Endothelial cell of umbilical vein (primary cell): ENCODE measurements at regions not wholly inside any gene's neighbourhood (a gene's known extent, or its start where the extent isn't known, plus 50 kb on each side); places are given as distances from the start of the nearest gene placed in this dataset.
"Not testable (repeated sequence)": the region's sequence is repeated elsewhere in the genome, so short reads cannot be mapped to it uniquely, and the experiment has no call there.

Experiments used
- BruUV-seq: library from RNA; stranded (reverse); fragments of 400-500 nt; replicated peaks from 2 replicates; lab custom pipeline; 2021; lab: Mats Ljungman, UMichigan
- CTCF ChIA-PET: fragments of 300-600, 350-600 bp; sonication (Branson Sonifier 250); formaldehyde crosslinking; loops from one replicate; lab custom pipeline; 2021; ENCODE audit warnings: antibody characterized with exemption, inconsistent platforms; lab: Charles Lee
- POLR2A ChIA-PET: fragments of 300-600, 350-600 bp; sonication (Branson Sonifier 250); formaldehyde crosslinking; loops from one replicate; lab custom pipeline; 2021; ENCODE audit warnings: antibody characterized with exemption, inconsistent platforms; lab: Charles Lee
- DNase-seq: peaks from one replicate; pipeline ENCODE4 v3.0.0-alpha.2; 2011; ENCODE audit warnings: low read depth, low spot score
- FAIRE-seq: peaks from 2 replicates; lab custom pipeline; 2011; peaks lifted over from hg19 to GRCh38; lab: Jason Lieb, UNC
- H2AFZ ChIP-seq: 2 replicates; pipeline ENCODE4 v1.6.0; 2012; ENCODE audit warnings: low read depth, low read length, control low read depth, inconsistent platforms
- H3K27ac ChIP-seq: 2 replicates; pipeline ENCODE4 v1.5.1; 2011; ENCODE audit warnings: low read depth, mild to moderate bottlenecking, control low read depth, low read length, moderate library complexity; ENCODE audit not compliant: insufficient read depth
- H3K27me3 ChIP-seq, 2 experiments: 2 replicates each; pipeline versions ENCODE4 v1.6.0 to v1.6.1; 2011; ENCODE audit warnings: low read length in 2 of 2, mixed read lengths in 1 of 2; ENCODE audit not compliant: control insufficient read depth in 2 of 2, insufficient read depth in 2 of 2
- H3K36me3 ChIP-seq, 2 experiments: 2 replicates in 1 of 2; 3 replicates in 1 of 2; pipeline ENCODE4 v1.5.1; 2011; ENCODE audit warnings: low read length in 2 of 2, mild to moderate bottlenecking in 1 of 2, moderate library complexity in 1 of 2; ENCODE audit not compliant: control insufficient read depth in 2 of 2, insufficient read depth in 2 of 2; ENCODE audit errors: extremely low read depth in 1 of 2
- H3K4me1 ChIP-seq: 3 replicates; pipeline ENCODE4 v1.5.1; 2011; ENCODE audit warnings: mild to moderate bottlenecking, low read length; ENCODE audit not compliant: control insufficient read depth, insufficient read depth; ENCODE audit errors: extremely low read depth
- H3K4me2 ChIP-seq: 2 replicates; pipeline ENCODE4 v1.6.1; 2011; ENCODE audit warnings: low read length, control low read depth, mixed read lengths; ENCODE audit not compliant: insufficient read depth
- H3K4me3 ChIP-seq, 3 experiments: fragments of 200-600 bp in 1 of 3; sonication (generic), shearing (Covaris generic) in 1 of 3; replicated peaks in 1 of 3; 2 replicates each; pipeline ENCODE4 v1.5.1; 2011 to 2016; ENCODE audit warnings: control low read depth in 3 of 3, low read length in 3 of 3, mild to moderate bottlenecking in 2 of 3, inconsistent platforms in 1 of 3, low read depth in 1 of 3, moderate library complexity in 1 of 3; ENCODE audit not compliant: insufficient read depth in 1 of 3
- H3K79me2 ChIP-seq: 2 replicates; pipeline ENCODE4 v1.6.0; 2012; ENCODE audit warnings: low read length, inconsistent platforms; ENCODE audit not compliant: control insufficient read depth, insufficient read depth
- H3K9ac ChIP-seq: replicated peaks from 2 replicates; pipeline ENCODE3; 2011; ENCODE audit warnings: low read length, control low read depth; ENCODE audit not compliant: insufficient read depth; ENCODE audit errors: extremely low read depth
- H3K9me1 ChIP-seq: replicated peaks from 3 replicates; pipeline ENCODE4 v1.6.0; 2011; ENCODE audit warnings: mild to moderate bottlenecking, low read length; ENCODE audit not compliant: control insufficient read depth, insufficient read depth; ENCODE audit errors: extremely low read depth
- H3K9me3 ChIP-seq: replicated peaks from 2 replicates; pipeline ENCODE4 v1.5.1; 2012; ENCODE audit warnings: low read length, inconsistent platforms; ENCODE audit not compliant: control insufficient read depth, insufficient read depth
- H4K20me1 ChIP-seq: replicated peaks from 2 replicates; pipeline ENCODE3; 2011; ENCODE audit warnings: mild to moderate bottlenecking, low read length; ENCODE audit not compliant: control insufficient read depth, insufficient read depth; ENCODE audit errors: extremely low read depth
- GATA2 ChIP-seq: IDR thresholded peaks from 2 replicates; pipeline ENCODE4 v1.7.0; 2011; ENCODE audit warnings: low read depth, mild to moderate bottlenecking, moderate library complexity, mixed read lengths, low read length; ENCODE audit not compliant: insufficient read length, insufficient read depth
- JUN ChIP-seq: IDR thresholded peaks from 2 replicates; pipeline ENCODE4 v1.6.1; 2011; ENCODE audit warnings: borderline replicate concordance, low read depth; ENCODE audit not compliant: insufficient read length, insufficient read depth
- POLR2A ChIP-seq: IDR thresholded peaks from 2 replicates; pipeline ENCODE4 v1.6.1; 2012; ENCODE audit warnings: low read depth, mild to moderate bottlenecking, control low read depth, low read length
- POLR2AphosphoS5 ChIP-seq: IDR thresholded peaks from 2 replicates; pipeline ENCODE4 v1.6.1; 2012; ENCODE audit warnings: low read depth, mild to moderate bottlenecking, control low read depth, low read length, moderate library complexity; ENCODE audit not compliant: insufficient read depth
- dilution Hi-C: fragments of 300-500 bp; cut with MboI; formaldehyde crosslinking; loops from one replicate; pipeline ENCODE4 v1.15.0; 2019; ENCODE audit warnings: low sequenced_read_pairs; ENCODE audit not compliant: extremely low pct_ligation_motif_present
- intact Hi-C: fragments of 100-400 bp; cut with micrococcal nuclease; formaldehyde crosslinking; loops from one replicate; pipeline ENCODE4 v1.10.0; 2022
- TF ChIP-seq, protein P1 (sequence below): IDR thresholded peaks from 2 replicates; pipeline ENCODE4 v1.6.1; 2011; ENCODE audit not compliant: insufficient read depth, insufficient read length

DNA sequence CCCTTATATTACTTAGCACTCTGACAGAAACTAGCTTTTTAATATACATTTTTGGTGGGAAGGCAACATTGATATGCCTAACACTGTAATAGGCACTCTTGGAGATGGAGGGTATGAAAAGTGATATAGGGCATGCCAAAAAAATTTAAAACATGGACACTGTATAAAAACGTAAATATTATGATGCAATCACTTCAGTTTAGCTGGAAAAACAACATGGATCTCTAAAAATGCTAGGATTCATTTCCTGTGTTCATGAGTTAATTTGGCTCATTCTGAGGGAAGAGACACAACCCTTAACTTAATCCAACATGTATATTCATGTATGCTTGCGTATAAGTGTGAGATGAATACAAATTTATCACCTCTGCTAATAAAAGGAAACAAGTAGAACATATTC is 157.3 kb upstream of the TFAP2D start:
- H3K4me2 ChIP-seq: no peak overlapping the region
- no peaks in the 10 kb centered on the region for H3K9me3 ChIP-seq
- FAIRE-seq: no peak
- CTCF ChIA-PET: no interaction called here
- no peaks in the 10 kb centered on the region for H3K36me3 ChIP-seq
- no peak overlapping the region for H2AFZ ChIP-seq
- intact Hi-C loops: no loop called here
- dilution Hi-C loops: no loop called here
- BruUV-seq: no TSS peak
- POLR2A ChIA-PET: no interaction called here
- H3K9ac ChIP-seq: no peak overlapping the region
- no peak for DNase-seq
- no peak for TF ChIP-seq POLR2AphosphoS5
- H3K4me1 ChIP-seq: no peaks in the 10 kb centered on the region
- no peak overlapping the region for H3K4me3 ChIP-seq
- H3K9me1 ChIP-seq: no peaks in the 10 kb centered on the region
- no peaks in the 10 kb centered on the region for H4K20me1 ChIP-seq
- H3K79me2 ChIP-seq: no peaks in the 10 kb centered on the region
- no peaks in the 10 kb centered on the region for H3K27me3 ChIP-seq
- no peak overlapping the region for H3K27ac ChIP-seq

DNA sequence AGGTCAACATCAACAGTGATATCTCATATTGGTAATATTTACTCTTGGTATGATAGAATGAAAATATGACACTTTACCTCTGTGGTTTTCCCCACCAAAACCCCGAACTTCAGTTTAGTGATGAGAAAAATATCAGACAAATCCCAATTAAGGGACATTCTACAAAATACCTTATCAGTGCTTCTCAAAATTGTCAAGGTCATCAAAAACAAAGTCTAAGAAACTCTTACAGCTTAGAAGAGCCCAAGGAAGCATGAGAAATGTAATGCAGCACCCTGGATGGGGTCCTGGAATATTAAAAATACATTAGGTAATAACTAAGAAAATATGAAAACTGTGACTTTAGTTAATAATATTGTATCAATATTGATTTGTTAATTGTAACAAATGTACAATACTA is 148.3 kb upstream of the TFAP2D start:
- CTCF ChIA-PET: no interaction called here
- Histone ChIP-seq H3K4me3 (no peak overlapping the region), H3K79me2 (no peaks in the 10 kb centered on the region), H3K9ac (no peak overlapping the region), H3K4me2 (no peak overlapping the region), H3K9me3 (no peaks in the 10 kb centered on the region), H2AFZ (no peak overlapping the region), H4K20me1 (no peaks in the 10 kb centered on the region), H3K27ac (no peak overlapping the region), H3K9me1 (no peaks in the 10 kb centered on the region), H3K36me3 (no peaks in the 10 kb centered on the region), H3K4me1 (no peaks in the 10 kb centered on the region), H3K27me3 (no peaks in the 10 kb centered on the region)
- TF ChIP-seq JUN: no peak
- TF ChIP-seq, protein P1, sequence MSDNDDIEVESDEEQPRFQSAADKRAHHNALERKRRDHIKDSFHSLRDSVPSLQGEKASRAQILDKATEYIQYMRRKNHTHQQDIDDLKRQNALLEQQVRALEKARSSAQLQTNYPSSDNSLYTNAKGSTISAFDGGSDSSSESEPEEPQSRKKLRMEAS: no peak
- TF ChIP-seq POLR2AphosphoS5: no peak
- no peak for TF ChIP-seq POLR2A
- no peak for TF ChIP-seq GATA2
- DNase-seq: no peak
- dilution Hi-C loops: no loop called here
- no peak for FAIRE-seq
- no TSS peak for BruUV-seq
- POLR2A ChIA-PET: no interaction called here
- intact Hi-C loops: no loop called here

DNA sequence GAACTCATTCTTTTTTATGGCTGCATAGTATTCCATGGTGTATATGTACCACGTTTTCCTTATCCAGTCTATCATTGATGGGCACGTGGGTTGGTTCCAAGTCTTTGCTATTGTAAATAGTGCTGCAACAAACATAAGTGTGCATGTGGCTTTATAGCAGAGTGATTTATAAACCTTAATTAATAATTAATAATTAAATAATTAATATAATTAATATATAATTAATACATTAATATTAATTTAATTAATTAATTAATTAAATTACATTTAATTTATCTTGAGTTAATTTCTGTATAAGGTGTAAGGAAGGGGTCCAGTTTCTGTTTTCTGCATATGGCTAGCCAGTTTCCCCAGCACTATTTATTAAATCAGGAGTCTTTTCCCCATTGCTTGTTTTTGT is 142.1 kb upstream of the TFAP2D start:
- H3K9me3 ChIP-seq, BruUV-seq, H3K4me3 ChIP-seq, H2AFZ ChIP-seq, H4K20me1 ChIP-seq, FAIRE-seq, H3K27me3 ChIP-seq, H3K9ac ChIP-seq, H3K79me2 ChIP-seq, dilution Hi-C loops, DNase-seq, H3K4me1 ChIP-seq, H3K36me3 ChIP-seq, H3K27ac ChIP-seq, CTCF ChIA-PET, POLR2A ChIA-PET, H3K4me2 ChIP-seq, intact Hi-C loops, H3K9me1 ChIP-seq: not testable (repeated sequence)
